Activated CD8-positive, alpha-beta memory T cell treated with anti-CD3 and anti-CD28 coated beads, Interleukin-2, amount 50 U/mL, for 1 hour (primary cell): ENCODE measurements at regions not wholly inside any gene's neighbourhood (a gene's known extent, or its start where the extent isn't known, plus 50 kb on each side); places are given as distances from the start of the nearest gene placed in this dataset.
"Not testable (repeated sequence)": the region's sequence is repeated elsewhere in the genome, so short reads cannot be mapped to it uniquely, and the experiment has no call there.

Experiments used
- DNase-seq: peaks from one replicate; pipeline ENCODE4 v3.0.0-alpha.2; 2020; ENCODE audit errors: extremely low read depth

DNA sequence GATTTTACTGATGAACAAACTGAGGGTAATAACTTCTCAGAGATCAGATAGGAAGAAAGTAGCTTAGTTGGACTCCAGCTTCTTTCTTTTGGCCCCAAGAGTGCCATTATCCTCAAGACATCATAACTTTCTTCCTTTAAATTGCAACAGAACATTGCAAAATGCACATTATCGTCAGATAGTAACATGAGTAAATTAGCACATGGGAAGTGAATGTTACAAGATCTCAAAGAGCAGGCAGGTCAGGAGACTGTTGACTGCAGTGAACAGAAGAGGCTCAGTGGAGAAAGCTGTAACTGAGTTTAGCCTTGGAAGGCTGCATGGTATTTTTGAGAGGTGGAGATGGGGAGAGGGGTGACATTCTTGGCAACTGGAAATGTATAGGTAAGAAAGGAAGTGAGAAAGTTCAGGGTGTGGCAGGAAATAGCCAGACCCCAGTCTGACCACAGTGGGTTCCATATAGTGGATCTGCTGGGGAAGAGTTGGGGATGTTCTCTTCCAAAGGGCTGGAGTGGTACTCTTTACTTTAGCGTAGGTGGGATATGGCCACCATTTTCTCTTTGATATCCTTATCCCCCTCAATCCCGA is 307.7 kb downstream of the RPLP1 start:
- no peak for DNase-seq

DNA sequence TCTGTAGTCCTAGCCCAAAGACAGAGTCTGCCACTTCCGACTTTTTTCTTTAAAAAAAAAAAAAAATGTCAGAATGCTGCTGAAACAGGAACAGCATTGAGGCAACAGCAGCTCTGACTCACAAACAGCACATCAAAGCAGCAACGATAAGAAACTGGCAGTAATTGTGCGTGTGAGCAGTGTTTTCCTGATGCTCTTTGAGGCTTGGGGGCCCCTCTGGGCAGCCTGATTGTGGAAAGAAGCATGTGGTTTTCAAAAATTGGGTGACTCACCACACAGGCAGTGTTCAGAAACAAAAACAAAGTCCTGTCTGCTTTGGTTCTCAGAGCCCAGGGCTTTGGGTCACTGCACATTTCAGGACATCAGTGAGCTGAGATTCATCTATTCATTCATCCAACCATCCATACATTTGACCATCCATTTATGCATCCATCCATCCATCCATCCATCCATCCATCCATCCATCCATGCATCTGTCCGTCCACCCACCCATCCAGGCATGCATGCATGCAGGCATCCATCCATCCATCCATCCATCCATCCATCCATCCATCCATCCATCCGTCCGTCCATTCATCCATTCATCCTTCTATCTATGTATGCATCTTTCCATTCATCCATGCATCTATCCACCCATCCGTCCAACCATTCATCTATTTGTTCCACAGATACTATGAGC is 308.4 kb downstream of the RPLP1 start:
- DNase-seq = peak; percentile 81

DNA sequence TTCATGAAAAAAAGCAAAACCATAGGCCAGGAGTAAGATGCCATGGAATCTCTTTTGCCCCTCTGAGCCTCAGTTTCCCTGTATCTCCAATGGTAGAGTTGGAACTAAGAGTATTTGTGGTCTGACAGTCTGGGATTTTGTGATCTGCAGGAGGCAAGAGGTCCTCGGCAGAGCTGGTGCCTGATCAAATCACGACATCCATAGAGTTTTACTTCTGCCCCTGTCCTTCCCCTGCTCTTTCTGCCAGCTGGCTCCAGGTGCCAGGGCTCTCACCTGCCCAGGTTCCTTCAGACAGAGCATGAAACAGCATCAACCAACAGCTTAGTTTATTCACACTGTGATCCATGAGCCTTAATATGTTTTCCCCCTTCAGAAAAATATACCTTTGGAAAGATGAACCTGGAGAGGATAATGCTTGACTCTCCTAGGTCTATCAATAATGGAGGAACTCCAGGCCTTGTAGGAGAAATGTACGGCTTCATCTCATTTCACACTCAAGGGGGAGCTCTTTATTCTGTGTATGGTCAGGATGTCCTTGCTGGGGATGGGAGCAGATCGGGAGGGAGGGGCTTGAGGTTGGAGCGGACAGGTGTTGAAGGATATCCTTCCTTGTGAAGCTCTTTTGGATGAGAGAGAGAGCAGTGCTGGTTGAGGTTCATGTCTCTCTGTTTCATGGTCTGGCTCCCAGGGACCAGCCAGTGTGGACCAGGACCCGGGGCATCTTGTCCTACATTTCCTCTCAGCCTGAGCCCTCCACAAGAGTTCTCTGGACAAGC is 309.9 kb downstream of the RPLP1 start:
- DNase-seq = no peak

- no peak for DNase-seq
Measured at GRCh38 chr15:69763831-69764230, 311.2 kb downstream of the RPLP1 start.

DNA sequence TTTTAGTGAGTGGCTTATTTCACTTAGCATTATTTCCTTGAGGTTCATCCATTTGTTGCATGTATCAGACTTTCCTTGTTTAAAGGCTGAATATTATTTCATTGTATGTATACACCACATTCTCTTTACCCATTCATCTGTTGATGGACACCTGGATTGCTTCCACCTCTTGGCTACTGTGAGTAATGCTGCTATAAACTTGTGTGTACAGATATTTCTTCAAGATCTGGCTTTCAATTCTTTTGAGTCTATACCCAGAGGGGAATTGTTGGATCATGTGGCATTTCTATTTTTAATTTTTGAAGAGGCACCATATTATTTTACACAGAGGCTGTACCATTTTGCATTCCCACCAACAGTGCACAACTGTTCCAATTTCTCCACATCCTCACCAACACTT is 313.5 kb downstream of the RPLP1 start:
- no peak for DNase-seq

- DNase-seq = no peak
Measured at GRCh38 chr15:69767191-69767590, 314.6 kb downstream of the RPLP1 start.

DNA sequence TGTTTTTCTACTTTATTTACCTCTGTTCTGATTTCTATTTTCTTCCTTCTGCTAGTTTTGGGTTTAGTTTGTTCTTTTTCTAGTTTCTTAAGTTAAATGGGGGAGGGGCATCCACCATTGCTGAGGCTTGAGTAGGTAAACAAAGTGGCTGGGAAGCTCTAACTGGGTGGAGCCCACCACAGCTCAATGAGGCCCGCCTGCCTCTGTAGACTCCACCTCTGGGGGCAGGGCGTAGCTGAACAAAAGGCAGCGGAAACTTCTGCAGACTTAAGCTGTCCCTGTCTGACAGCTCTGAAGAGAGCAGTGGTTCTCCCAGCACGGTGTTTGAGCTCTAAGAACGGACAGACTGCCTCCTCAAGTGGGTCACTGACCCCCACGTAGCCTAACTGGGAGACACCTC is 316.7 kb downstream of the RPLP1 start:
- not testable (repeated sequence) for DNase-seq

GRCh38 chr15:69774258-69774657 is 321.6 kb downstream of the RPLP1 start:
- DNase-seq = not testable (repeated sequence)

GRCh38 chr15:69774711-69775110 is 322.1 kb downstream of the RPLP1 start:
- DNase-seq = not testable (repeated sequence)

- no peak for DNase-seq
Measured at GRCh38 chr15:69777356-69777755, 320.4 kb downstream of the TLE3 start.

- DNase-seq = no peak
Measured at GRCh38 chr15:69780374-69780773, 317.3 kb downstream of the TLE3 start.

DNA sequence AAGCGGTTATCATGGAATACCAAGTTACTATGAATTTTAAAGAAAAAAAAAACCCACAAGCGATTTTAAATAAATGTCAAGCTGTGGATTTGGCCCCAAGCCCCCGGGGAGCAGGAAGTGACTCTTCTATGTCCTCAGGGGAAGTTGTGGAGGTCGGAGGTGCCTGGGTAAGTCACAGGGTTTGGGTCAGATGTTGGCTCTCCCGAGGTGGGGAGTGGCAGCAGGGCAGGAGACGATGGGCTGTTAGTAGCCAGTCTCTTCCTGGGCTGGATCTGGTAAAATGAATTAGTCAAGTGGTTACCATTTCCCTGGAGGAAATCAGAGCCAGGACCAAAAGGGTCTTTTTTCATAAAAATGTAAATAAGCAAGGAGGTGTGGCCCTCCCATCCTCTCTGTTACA is 316.7 kb downstream of the TLE3 start:
- no peak for DNase-seq

DNA sequence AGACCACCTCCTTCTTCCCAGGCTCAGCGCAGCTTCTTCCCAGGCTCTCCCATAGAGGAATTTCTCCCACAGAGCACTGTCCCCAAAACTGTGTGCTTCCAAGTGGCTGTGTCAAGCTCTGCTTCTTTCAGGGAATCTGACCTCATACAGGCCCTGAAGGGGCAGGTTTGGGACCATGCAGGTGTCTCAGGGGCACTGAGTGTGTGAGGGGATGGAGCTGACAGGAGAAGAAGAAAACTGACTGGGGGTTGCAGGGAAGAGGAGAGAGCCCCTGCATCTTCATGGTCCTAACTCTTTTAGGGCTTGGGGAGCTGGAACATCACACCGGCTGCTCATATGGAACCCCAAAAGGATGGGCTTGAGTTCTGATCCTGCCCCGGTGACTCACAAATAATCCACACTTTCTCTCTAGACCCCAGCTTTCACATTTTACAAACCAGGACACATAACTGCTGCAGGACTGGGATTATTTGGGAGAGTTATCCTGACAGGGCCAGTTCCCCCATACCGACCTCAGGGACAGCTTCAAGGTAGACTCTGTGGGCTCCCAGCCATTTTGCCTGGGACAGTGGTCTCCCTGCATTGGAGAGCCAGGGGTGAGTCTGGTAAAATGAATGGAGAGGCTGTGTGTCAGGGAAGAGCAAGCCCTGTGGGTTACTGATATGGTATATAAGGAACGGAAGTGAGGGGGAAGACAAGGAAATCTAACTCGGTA is 316.1 kb downstream of the TLE3 start:
- no peak for DNase-seq

DNA sequence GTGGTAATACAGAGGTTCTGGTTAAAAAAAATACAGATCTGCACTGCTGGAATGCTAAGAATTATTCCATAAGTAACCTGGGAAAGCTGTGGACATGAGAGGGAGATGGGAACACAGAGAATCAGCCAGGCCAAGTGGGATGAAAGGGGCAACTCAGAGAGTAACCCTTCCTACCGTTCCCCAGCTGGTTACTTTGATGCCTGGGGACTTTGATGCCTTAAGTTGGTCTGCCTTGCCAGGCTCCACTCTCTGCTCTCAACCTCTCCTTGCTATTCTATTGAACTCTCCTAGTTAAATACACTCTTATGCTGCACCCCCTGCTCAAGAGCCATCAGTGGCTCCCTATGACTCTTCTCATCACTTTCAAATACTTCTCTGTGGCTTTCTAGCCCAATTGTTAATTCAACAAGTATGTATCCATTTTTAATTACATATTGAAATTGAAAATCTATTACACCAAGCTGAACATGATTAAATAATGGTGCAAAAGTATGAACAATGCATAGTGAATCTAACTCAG is 315.5 kb downstream of the TLE3 start:
- no peak for DNase-seq

- DNase-seq = no peak
Measured at GRCh38 chr15:69782809-69783208, 314.9 kb downstream of the TLE3 start.

DNA sequence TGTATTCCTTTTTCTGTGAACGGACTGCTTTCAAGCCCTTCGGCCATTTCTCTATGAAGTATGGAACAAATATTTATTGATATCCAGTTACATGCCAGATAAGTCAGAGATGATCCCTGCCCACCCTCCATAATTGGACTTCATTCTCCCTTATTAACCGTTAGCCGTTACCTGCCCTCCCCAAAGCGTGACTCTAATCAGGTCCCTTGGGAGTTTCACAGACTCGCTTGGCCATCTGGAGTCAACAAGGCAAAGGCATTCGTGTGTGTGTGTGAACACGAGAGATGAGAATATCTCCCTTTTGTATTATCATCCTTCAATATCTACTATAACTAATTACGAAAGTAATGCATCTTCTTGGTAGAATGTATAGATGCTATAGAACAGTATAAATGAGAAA is 314.5 kb downstream of the TLE3 start:
- DNase-seq = no peak

DNA sequence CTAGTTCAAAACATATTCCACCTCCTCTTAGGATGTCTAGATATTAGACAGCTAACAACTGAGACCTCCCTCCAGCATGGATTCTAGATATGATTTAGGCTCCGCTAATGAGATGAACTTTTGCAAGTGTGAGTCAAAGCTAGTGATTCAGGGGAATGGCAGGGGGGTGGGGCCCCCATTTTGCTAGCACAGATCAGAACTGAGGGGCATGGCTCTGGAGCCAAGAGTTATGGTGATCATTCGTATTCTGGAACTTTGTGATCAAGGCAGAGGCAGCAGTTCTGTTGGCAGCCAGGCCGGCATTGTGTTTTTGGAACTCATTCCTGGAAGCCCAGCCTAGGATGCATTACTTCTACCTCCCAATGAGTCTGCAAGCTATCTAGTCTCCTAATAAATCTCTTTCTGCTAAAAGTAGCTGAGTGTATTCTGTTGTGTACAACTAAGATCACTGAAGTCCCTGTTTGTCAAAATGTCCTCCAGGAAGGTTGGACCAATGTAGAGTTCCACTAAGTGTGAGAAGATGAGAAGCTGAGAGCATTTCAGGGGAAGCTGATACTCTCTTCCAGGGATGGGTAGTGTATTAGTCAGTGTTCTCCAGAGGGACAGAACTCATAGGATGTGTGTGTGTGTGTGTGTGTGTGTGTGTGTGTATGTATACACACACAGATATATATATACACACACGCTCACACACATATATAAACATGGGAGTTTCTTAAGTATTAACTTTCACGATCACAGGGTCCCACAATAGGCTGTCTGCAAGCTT is 312.7 kb downstream of the TLE3 start:
- DNase-seq = no peak

GRCh38 chr15:69786136-69786701 is 311.5 kb downstream of the TLE3 start:
- DNase-seq = no peak

DNA sequence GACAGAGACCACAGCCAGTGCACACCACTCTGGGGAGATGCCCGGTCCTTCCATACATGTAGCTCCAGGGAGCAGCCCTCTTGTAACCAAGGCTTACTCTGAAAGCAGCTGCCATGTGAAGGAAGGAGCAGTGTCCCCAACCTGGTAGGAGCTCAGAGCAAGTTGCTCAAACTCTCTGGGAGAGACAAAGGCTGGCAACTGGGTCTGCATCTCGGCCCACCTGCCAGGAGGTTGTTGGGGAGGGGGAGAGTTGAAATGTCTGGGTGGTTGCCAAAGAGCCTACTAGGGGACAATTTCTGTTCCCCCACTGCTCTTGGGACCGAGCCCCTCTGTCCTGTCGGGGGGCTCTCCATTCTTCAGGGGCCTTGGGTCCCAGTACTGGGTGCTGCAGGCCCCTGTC is 309.9 kb downstream of the TLE3 start:
- DNase-seq = no peak

DNA sequence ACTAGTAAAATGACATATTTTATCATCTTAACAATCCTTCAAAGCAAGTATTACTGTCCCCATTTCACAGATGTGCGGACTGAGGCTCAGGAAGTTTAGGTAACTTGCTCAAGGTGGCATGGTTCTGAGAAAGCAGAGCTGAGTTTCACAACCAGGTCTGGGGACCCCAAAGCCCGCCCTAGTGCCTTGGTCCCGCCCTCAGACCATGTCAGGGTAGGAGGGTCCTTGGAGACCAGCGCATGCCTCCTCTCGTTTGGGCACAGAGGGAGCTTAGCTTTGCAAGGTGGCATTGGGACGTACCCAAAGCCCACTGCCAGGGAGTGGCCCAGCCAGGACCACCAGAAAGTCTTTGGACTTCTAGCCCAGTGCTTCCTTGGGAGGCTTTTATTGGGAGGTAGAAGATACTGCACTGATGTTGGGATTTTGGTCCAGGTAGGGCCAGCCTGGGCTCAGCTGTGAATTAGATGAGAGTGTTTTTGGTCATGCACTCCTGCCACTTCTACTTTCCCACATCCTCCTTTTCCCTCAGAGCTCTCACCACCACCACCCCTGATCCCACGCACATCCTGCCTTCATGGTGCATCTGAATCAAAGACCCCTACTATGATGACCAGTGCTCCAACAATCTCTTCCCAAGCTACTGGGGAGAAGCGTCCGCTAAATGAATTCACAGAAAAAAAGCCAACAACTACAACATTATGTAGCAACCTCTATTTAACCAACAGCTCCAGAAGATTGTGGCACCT is 307.9 kb downstream of the TLE3 start:
- DNase-seq = no peak
